ENCODE measurements at regions not wholly inside any gene's neighbourhood (a gene's known extent, or its start where the extent isn't known, plus 50 kb on each side); places are given as distances from the start of the nearest gene placed in this dataset.

DNA sequence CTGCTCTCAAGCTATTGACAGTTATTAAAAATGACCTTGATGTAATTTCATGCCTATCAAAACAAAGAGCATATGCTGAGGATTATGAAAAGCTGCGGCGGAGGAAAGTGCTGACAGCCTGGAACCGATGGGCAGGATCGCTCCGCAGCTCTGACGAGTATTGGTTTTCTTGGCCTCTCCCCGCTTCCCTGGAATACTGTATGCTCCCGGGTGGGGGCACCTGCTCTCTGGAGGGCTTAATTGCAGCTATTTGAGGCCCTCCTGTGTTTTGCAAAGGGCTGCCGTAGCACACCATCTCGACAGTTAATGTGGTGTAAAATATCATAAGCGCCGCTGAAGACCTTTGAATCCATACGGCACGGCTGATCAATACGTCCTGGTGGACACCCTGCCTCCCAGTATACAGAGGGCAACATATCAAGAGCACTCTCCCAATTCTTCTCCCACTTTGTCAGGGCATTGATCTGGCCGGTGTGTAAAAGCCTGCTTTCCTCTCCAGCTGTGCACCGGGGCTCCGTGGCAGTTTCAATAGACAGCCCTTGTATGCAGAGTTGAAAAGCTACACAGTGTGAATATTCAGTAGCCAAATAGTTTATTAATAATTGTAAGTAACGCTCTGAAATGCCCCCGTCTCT lies 662.4 kb downstream of the GALR1 start:
- no peak for DNase-seq (ENCODE audit: low read depth)

DNA sequence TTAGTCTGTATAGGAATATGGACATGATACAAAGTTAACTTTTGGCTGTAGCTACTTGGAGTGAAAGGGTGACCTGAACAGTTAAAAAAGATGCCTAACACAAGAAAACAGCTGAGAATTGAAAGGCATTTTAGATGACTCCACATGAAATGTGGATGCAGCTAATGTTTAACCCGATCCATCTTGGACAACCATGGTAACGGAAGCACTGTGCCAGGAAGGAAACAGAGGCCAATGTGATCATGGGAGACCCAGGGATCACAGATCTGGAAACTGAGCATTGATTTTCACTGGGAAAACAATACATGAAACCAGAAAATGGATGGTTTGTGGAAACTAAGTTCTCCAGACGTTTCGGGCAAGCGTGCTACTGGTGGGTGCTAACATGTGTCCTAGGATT lies 669.1 kb downstream of the GALR1 start:
- no peak for DNase-seq (ENCODE audit: low read depth)

GRCh38 chr18:77919923-77920322 lies 670.3 kb downstream of the GALR1 start:
- no peak for DNase-seq (ENCODE audit: low read depth)

- no peak for DNase-seq (ENCODE audit: low read depth)
These were observed 685.7 kb downstream of the GALR1 start for GRCh38 chr18:77935342-77935741.

- DNase-seq (ENCODE audit: low read depth), result no peak
These were observed 690.9 kb downstream of the GALR1 start for GRCh38 chr18:77940566-77940965.

GRCh38 chr18:77944533-77944932 lies 694.9 kb downstream of the GALR1 start:
- DNase-seq (ENCODE audit: low read depth), result no peak

- DNase-seq (ENCODE audit: low read depth), result no peak
These were observed 698.9 kb downstream of the GALR1 start for GRCh38 chr18:77948567-77948966.

- DNase-seq (ENCODE audit: low read depth), result no peak
These were observed 699.8 kb downstream of the GALR1 start for GRCh38 chr18:77949355-77949973.

DNA sequence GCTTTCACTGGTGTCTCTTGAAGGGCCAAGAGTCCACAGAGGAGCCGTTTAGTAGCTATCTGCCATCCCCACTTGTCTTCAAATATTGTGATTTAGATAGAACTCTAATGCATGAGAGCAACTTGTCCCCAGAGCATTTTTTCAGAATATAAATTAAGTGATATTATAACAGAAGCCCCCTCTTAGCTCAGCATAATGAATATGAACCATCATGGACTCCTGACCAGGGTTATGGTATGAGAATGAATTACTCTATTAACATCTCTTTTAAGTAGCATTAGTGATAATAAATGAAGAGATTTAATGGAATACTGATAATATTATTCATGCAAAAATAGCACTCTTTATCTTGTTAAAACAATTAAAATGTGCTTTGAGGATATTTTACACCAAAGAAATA lies 709.6 kb downstream of the GALR1 start:
- DNase-seq (ENCODE audit: low read depth), result no peak

DNA sequence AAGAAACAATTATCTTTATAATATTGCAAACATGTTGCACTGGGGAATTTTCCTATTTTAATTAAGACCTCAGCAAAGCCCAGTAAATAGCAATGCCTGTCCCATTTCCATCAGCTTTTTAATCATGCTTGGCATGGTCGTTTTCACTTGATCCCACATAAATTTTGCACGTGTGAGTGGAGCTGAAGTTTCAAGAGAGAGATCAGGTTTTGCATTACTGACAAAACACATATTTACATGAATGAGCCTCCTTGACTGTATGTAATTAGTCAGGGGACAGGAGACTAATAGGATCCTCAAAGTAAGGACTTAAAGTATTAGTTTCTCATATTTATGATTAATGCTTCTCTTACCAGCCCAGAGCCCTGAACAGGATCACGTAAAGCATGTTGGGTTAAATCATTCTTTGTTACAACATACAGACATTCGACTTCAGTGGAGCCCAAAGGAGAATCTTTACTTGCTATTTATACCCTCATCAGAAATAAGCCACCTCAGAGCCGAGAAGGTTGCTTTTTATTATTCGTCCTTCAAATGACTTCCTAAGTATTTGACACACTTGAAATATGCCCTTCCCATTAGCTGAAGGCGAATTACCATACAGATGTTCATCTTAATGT lies 711.3 kb downstream of the GALR1 start:
- DNase-seq (ENCODE audit: low read depth), result no peak

DNA sequence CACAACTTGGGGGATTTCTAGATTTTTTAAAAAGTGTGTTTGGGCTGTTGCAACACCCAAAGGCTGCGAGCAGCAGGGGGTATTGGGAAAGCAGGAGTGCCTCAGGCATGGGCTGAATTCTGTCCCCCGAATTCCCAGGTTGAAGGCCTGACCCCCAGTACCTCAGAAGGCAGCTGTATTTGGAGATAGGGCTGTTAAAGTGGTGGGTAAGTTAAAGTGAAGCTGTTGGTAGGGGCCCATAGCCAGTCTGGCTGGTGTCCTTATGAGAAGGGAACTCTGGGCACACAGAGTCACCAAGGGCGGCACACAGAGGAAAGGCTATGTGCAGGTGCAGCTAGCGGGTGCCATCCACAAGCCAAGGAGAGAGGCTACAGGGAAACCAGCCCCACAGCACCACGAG lies 717.4 kb downstream of the GALR1 start:
- no peak for DNase-seq (ENCODE audit: low read depth)

GRCh38 chr18:77967791-77968190 lies 718.1 kb downstream of the GALR1 start:
- no peak for DNase-seq (ENCODE audit: low read depth)

GRCh38 chr18:77969972-77970371 lies 720.3 kb downstream of the GALR1 start:
- DNase-seq (ENCODE audit: low read depth), result no peak

GRCh38 chr18:77970814-77971213 lies 721.2 kb downstream of the GALR1 start:
- no peak for DNase-seq (ENCODE audit: low read depth)

- DNase-seq (ENCODE audit: low read depth), result no peak
These were observed 724.1 kb downstream of the GALR1 start for GRCh38 chr18:77973745-77974144.

GRCh38 chr18:77974329-77974728 lies 724.7 kb downstream of the GALR1 start:
- no peak for DNase-seq (ENCODE audit: low read depth)

DNA sequence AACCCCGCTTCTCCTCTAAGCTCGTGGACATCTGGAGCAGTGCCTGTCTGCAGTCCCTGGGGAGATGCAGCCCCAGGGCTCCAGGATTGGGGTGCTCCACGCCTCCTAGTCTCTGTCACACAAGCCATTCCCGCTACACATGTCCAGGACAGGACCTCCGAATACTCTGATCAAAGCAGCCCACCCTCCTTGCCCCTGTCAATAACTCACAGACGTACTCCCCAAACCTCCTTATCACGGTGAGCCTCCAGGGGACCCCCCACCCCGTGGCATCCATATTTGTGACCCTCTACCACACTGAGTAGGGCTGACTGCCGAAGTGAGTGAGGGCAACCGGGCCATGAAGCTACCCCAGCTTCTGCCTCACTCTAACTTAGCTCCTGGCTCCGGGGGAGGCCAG lies 727.7 kb downstream of the GALR1 start:
- no peak for DNase-seq (ENCODE audit: low read depth)

DNA sequence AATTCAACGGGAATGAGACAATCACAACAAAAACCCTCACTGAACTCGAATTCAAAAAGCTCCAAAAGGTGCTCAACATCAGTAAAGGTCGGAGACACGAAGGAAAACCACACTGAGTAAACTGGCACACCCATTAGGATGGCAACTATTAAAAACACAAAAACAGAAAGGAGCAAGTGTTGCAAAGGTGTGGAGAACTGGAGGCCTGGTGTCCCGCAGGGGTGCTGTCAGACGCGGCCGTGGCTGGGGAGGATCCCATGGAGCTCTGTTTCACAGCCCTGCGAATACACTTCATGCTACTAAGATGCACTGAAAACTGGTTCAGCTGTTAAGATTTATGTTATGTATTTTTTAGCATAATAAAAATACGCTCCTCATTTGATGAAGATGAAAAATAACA lies 730.6 kb downstream of the GALR1 start:
- DNase-seq (ENCODE audit: low read depth), result no peak

DNA sequence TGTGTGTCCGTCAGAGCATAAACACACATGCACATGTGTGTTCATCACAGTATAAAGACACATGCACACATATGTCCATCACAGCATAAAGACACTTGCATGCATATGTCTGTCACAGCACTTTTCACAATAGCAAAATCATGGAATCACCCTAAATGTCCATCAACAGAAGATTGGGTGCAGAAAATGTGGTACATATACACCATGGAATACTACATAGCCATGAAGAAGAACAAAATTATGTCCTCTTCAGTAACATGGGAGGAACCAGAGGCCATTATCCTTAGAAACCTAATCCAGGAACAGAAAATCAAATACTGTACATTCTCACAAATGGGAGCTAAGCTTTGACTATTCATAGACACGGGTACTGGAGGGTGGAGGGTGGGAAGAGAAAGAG lies 732.2 kb downstream of the GALR1 start:
- DNase-seq (ENCODE audit: low read depth), result no peak

GRCh38 chr18:77983270-77983669 lies 733.6 kb downstream of the GALR1 start:
- no peak for DNase-seq (ENCODE audit: low read depth)

DNA sequence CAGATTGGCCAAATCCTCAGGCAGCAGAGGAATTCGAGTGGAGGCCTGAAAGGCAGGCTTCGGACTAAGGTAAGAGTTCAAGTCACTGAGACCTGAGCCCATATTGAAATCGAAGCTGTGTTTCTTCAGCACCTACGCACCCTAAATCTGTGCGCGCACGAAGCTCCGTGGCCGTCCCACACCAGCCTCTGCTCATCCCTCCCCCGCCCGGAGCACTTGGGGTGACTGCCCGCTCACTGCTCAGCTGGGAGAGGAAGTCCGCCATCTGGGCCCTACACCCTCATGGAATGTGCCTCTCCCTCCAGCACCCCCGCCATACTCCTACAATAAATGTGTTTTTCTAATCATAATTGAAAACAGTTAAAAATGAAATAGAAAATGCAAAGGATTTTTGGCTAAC lies 734.5 kb downstream of the GALR1 start:
- DNase-seq (ENCODE audit: low read depth), result no peak

- DNase-seq (ENCODE audit: low read depth), result no peak
These were observed 735.2 kb downstream of the GALR1 start for GRCh38 chr18:77984833-77985232.

- no peak for DNase-seq (ENCODE audit: low read depth)
These were observed 736.1 kb downstream of the GALR1 start for GRCh38 chr18:77985526-77986281.
